ENCODE measurements at regions not wholly inside any gene's neighbourhood (a gene's known extent, or its start where the extent isn't known, plus 50 kb on each side); places are given as distances from the start of the nearest gene placed in this dataset.

- DNase-seq (ENCODE audit: low spot score): no peak
These were observed 633.1 kb downstream of the AJAP1 start for GRCh38 chr1:5287178-5288150.

GRCh38 chr1:5286244-5286643 is 631.8 kb downstream of the AJAP1 start:
- no peak for DNase-seq (ENCODE audit: low spot score)

- DNase-seq (ENCODE audit: low spot score): no peak
These were observed 620.1 kb downstream of the AJAP1 start for GRCh38 chr1:5274527-5274926.

GRCh38 chr1:5273280-5274003 is 619.0 kb downstream of the AJAP1 start:
- DNase-seq (ENCODE audit: low spot score): no peak

- DNase-seq (ENCODE audit: low spot score): no peak
These were observed 617.9 kb downstream of the AJAP1 start for GRCh38 chr1:5272325-5272724.

GRCh38 chr1:5271264-5271663 is 616.9 kb downstream of the AJAP1 start:
- DNase-seq (ENCODE audit: low spot score): no peak

GRCh38 chr1:5269901-5270300 is 615.5 kb downstream of the AJAP1 start:
- no peak for DNase-seq (ENCODE audit: low spot score)

GRCh38 chr1:5267603-5268235 is 613.3 kb downstream of the AJAP1 start:
- DNase-seq (ENCODE audit: low spot score): no peak

- no peak for DNase-seq (ENCODE audit: low spot score)
These were observed 611.1 kb downstream of the AJAP1 start for GRCh38 chr1:5265438-5266075.

GRCh38 chr1:5264476-5264875 is 610.1 kb downstream of the AJAP1 start:
- DNase-seq (ENCODE audit: low spot score): no peak

GRCh38 chr1:5256793-5257192 is 602.4 kb downstream of the AJAP1 start:
- no peak for DNase-seq (ENCODE audit: low spot score)

- no peak for DNase-seq (ENCODE audit: low spot score)
These were observed 600.6 kb downstream of the AJAP1 start for GRCh38 chr1:5254975-5255374.

- no peak for DNase-seq (ENCODE audit: low spot score)
These were observed 599.8 kb downstream of the AJAP1 start for GRCh38 chr1:5254131-5254725.

GRCh38 chr1:5253036-5253435 is 598.6 kb downstream of the AJAP1 start:
- no peak for DNase-seq (ENCODE audit: low spot score)

- DNase-seq (ENCODE audit: low spot score): no peak
These were observed 595.9 kb downstream of the AJAP1 start for GRCh38 chr1:5250336-5250735.

- DNase-seq (ENCODE audit: low spot score): no peak
These were observed 590.9 kb downstream of the AJAP1 start for GRCh38 chr1:5245348-5245747.

GRCh38 chr1:5244631-5245285 is 590.3 kb downstream of the AJAP1 start:
- no peak for DNase-seq (ENCODE audit: low spot score)

- DNase-seq (ENCODE audit: low spot score): no peak
These were observed 588.4 kb downstream of the AJAP1 start for GRCh38 chr1:5242850-5243249.

- no peak for DNase-seq (ENCODE audit: low spot score)
These were observed 585.5 kb downstream of the AJAP1 start for GRCh38 chr1:5239911-5240310.

GRCh38 chr1:5238351-5239130 is 584.1 kb downstream of the AJAP1 start:
- no peak for DNase-seq (ENCODE audit: low spot score)
